ENCODE measurements at regions not wholly inside any gene's neighbourhood (a gene's known extent, or its start where the extent isn't known, plus 50 kb on each side); places are given as distances from the start of the nearest gene placed in this dataset.

GRCh38 chr10:10365676-10366075 is 652.0 kb upstream of the CELF2 start:
- TF ChIP-seq, protein P1, sequence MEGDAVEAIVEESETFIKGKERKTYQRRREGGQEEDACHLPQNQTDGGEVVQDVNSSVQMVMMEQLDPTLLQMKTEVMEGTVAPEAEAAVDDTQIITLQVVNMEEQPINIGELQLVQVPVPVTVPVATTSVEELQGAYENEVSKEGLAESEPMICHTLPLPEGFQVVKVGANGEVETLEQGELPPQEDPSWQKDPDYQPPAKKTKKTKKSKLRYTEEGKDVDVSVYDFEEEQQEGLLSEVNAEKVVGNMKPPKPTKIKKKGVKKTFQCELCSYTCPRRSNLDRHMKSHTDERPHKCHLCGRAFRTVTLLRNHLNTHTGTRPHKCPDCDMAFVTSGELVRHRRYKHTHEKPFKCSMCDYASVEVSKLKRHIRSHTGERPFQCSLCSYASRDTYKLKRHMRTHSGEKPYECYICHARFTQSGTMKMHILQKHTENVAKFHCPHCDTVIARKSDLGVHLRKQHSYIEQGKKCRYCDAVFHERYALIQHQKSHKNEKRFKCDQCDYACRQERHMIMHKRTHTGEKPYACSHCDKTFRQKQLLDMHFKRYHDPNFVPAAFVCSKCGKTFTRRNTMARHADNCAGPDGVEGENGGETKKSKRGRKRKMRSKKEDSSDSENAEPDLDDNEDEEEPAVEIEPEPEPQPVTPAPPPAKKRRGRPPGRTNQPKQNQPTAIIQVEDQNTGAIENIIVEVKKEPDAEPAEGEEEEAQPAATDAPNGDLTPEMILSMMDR (IDR thresholded peaks at IDR 0.05): no peak
- no peak for DNase-seq (ENCODE audit: low spot score)
- no peak for ATAC-seq (ENCODE audit: low FRiP score)

DNA sequence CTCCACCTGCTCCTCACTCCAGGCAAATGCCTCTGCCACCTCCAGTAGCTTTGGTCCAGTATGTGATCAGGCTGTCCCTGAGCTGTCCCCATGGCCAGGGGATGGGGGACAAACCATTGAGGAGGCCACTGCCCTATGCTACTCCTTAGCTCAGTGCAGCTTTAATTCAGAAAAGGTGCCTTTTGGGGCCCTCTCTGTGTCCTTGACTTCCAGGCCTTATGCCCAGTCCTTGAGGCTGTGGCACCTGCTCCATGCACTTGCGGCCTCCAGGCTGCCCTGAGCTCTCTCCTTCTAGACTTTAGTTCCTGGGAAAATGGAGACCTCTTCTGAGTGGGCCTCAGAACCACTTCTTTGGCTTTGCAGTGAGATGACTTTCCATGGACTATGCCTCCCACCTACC is 650.8 kb upstream of the CELF2 start:
- TF ChIP-seq, protein P1 (IDR thresholded peaks at IDR 0.05): no peak
- no peak for ATAC-seq (ENCODE audit: low FRiP score)
- no peak for DNase-seq (ENCODE audit: low spot score)

DNA sequence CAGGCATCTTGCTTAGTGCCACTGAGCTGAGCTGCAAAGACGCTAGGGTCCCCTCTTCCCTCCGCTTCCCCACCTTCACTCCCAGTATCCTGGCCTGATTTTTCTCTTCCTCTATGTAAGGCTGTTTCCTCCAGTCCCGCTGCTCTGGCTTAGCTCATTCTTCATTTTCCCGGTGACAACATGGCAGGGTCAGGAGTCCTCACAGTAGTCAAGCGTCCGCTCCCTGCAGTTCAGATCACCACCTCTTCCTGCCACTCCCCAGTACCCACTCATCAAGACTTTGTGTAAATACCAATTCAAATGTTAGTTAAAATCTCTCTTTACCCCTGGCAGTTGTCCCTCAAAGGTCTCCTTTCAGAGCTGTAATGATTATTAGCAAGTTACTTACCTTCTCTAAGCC is 650.4 kb upstream of the CELF2 start:
- no peak for ATAC-seq (ENCODE audit: low FRiP score)
- DNase-seq (ENCODE audit: low spot score): no peak
- TF ChIP-seq, protein P1 (IDR thresholded peaks at IDR 0.05): no peak

DNA sequence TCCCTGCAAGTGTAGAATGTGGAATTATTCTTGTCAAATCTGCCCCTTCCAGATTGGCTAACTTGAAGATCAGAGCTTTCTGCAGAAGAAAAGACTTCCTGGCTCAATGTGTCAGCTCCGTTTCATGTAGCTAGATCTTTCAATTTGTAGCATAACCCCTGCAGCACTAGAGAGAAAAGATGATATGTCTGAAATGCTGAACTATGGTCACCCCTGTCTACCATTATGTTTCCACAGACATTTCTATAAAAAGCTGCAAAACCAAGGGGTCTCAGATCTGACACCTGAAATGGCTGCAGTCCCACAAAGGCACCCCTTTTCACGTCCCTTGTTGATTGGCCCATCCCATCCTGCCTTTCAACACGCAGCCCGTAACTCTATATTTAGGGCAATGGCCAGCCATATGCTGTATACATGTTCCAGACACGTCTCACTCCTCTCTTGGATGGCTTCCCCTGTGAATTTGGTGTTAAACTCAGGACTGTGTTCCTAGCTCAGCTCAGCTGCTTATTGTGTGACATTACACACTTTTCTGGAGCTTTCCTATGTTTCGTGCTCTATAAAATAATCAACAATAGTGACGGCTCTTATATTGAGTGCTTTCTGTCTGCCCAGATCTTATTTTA is 648.6 kb upstream of the CELF2 start:
- DNase-seq (ENCODE audit: low spot score): no peak
- no peak for ATAC-seq (ENCODE audit: low FRiP score)
- TF ChIP-seq, protein P1 (IDR thresholded peaks at IDR 0.05): no peak

DNA sequence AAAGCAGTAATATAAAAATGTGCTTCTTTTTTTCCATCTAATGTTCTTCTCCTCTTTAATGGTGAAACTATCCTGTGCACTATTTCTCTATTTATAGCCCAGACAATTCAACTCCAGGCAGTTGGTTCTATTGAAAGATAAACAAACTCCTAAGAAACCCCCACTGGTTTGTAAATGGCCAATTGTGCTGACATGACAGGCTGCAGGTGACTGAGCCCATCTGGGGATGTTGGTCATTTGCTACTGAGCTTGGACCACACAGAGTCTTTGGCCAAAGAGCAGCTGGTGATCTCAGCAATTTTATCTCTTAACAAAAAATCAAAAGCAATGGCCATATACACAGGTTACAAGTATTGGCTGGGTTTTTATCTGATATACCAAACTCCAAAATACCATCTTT is 631.8 kb upstream of the CELF2 start:
- TF ChIP-seq, protein P1 (IDR thresholded peaks at IDR 0.05): no peak
- ATAC-seq (ENCODE audit: low FRiP score) (no peak), DNase-seq (ENCODE audit: low spot score) (no peak)

DNA sequence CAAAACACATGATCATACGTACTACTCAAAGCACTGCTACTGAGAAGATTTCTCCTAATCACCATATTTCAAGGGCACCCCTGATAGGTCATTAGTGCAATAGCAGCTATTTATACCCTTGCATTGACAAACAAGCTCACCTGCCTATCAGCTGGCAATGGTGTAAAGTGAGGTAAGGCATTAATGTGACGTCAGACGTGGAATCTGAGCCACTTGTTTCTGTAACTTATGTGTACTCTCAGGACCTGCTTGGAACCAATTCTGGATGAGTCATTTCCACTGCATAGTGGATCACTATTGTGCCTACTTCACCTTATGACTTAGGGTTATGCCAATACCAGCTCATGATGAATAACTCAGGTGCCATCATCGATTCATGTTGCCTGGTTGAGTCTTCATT is 628.5 kb upstream of the CELF2 start:
- TF ChIP-seq, protein P1 (IDR thresholded peaks at IDR 0.05): no peak
- ATAC-seq (ENCODE audit: low FRiP score) (no peak), DNase-seq (ENCODE audit: low spot score) (no peak)

DNA sequence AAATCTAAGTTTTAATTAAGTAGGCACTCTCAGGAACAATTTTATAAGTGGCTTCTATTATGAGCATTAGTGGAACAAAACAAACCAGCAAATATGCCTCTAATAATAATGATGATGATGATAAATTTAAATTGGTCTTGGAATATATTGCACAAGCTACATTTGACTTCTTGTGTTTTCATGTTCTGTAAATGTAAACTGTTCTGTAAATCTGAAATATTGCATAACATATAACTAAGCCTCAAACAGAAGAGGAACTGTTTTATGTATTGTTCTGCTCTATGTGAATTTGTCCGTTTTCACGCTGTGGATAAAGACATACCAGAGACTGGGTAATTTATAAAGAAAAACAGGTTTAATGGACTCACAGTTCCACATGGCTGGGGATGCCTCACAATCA is 625.2 kb upstream of the CELF2 start:
- DNase-seq (ENCODE audit: low spot score) (no peak), ATAC-seq (ENCODE audit: low FRiP score) (no peak)
- TF ChIP-seq, protein P1 (IDR thresholded peaks at IDR 0.05): no peak
